Vagina (tissue), 2 donors: ENCODE measurements at regions not wholly inside any gene's neighbourhood (a gene's known extent, or its start where the extent isn't known, plus 50 kb on each side); places are given as distances from the start of the nearest gene placed in this dataset.

Experiments
- CTCF ChIP-seq, 3 experiments: fragments of 450-650 bp in 2 of 3; fragments of 200-600 bp in 1 of 3; sonication (generic) in 1 of 3; IDR thresholded peaks; one replicate each; pipeline ENCODE4 v1.5.1; 2017 to 2019; ENCODE audit warnings: antibody characterized with exemption in 3 of 3, mild to moderate bottlenecking in 2 of 3, moderate library complexity in 2 of 3
- POLR2AphosphoS5 ChIP-seq, 2 donors: sonication (generic); formaldehyde crosslinking; IDR thresholded peaks; one replicate each; pipeline ENCODE4 v1.9.0; 2017; ENCODE audit warnings: antibody characterized with exemption in 2 of 2, mild to moderate bottlenecking in 2 of 2, low read depth in 1 of 2; ENCODE audit not compliant: insufficient read depth in 1 of 2

GRCh38 chr6:984031-984430, 291.1 kb upstream of the EXOC2 start:
- no peak for TF ChIP-seq POLR2AphosphoS5 (IDR thresholded peaks at IDR 0.05; ENCODE audit: insufficient read depth in 1 of 2, low read depth in 1 of 2)
- no peak for TF ChIP-seq CTCF (IDR thresholded peaks at IDR 0.05)
